Muscle of arm (tissue), 1 donor: ENCODE measurements at regions not wholly inside any gene's neighbourhood (a gene's known extent, or its start where the extent isn't known, plus 50 kb on each side); places are given as distances from the start of the nearest gene placed in this dataset.

Source experiments
- DNase-seq: peaks from one replicate; pipeline ENCODE4 v3.0.0-alpha.2; 2013

DNA sequence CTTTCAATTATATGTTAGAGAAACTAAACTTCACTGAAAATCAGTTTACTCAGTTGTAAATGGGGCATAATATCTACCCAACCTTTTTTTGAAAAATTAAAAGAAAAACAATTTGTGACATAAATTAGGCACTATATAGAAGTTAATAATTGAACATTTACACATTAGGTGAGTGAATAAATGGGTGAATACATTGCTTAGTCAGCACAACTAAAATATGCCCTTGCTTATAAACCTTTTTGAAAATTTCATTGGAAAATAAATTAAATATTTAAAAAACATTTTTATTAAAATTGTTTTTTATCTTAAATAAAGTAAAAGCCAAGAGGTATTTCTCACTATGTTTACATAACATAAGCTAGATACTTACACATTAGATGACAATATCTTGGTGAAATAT lies 994.5 kb upstream of the TENM4 start:
- no peak for DNase-seq

DNA sequence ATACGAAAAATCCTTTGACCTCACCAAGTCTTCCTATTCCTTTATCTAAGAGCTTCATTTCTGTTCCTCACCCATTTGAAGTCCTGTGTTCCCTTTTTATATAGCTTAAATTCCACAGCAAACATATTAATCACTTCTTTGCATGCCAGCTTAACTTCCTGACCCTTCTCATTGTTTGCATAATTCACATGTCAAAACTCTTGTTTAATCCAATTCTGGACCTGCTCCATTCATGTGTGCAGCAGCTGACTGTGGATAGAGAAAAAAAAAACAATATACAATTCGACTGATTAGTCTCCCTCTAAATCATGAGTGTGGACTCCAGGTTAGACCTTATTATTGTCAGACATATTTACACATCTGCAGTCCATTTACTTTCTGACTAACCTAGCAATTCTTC lies 991.2 kb upstream of the TENM4 start:
- DNase-seq: no peak

- DNase-seq: no peak
These were observed 983.3 kb upstream of the TENM4 start for GRCh38 chr11:80424012-80424695.

DNA sequence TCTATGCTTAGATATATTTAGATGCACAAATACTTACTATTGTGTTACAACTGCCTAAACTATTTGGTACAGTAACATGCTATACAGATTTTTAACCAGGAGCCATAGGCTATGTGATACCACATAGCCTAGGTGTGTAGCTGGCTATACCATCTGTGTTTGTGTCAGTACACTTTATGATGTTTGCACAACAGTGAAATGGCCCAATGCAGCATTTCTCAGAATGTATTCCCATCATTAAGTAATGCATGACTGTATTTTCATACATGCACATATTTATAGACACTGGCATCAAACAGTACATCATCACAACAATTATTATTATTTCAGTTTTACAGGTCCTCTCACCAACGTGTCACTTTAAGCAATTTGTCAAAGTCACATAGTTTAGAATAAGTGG lies 979.5 kb upstream of the TENM4 start:
- DNase-seq: no peak

- no peak for DNase-seq
These were observed 976.9 kb upstream of the TENM4 start for GRCh38 chr11:80417681-80418080.

DNA sequence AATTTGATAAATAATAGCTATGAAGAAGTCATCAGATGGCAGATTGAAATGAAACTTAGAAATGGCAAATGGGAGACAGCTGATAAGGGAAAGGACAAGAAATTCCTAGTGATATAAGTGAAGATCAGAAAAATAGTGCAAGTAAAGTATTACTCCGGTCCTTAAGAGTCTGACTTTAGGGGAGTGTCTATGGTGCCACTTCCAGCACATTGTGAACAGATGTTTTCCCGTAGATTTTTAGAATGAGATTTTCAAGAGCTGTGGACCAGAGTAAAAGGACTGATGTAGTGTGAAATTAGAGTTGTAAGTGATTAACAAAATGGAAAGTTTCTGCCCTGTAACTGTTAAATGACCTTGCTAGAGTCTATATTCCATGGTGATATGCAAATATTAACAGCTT lies 974.8 kb upstream of the TENM4 start:
- no peak for DNase-seq

- DNase-seq: no peak
These were observed 973.6 kb upstream of the TENM4 start for GRCh38 chr11:80414181-80415165.

DNA sequence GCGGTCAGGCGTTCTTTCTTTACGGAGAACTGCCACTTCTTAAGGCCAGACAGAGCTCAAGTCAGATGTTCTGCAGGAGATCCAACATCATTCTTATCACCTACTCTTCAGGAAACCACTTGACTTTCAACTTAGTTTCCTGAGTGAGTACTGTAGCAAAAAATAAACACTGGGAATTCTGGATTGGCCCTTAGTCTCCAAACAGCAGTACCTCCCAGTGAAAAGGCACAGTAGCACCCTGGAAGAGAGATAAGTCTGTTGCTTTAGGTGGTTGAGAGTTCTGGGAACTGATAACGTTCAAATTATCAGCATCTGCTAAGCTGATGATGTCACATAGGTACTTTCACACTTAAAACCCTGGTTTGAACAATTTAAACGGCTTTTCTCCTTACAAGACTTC lies 971.8 kb upstream of the TENM4 start:
- no peak for DNase-seq

DNA sequence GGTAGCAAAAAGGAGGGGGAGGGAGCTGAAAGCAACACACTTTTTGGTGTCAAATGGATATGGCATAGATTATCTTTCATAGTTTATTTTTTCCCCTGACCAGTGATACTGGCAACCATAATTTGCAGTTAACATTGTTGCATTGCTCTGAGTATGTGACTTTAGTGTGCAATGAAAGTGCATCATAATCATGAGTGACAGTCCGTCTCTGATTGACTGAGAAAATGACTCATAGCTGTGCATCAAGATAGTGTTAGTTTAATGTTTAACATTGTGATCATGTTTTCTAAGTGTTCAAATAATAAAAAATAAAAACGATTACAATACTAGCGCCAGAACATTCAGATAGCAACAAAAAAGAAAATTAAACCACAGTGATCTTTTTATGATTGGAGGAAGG lies 952.4 kb upstream of the TENM4 start:
- no peak for DNase-seq

GRCh38 chr11:80390505-80390904 lies 949.7 kb upstream of the TENM4 start:
- no peak for DNase-seq

DNA sequence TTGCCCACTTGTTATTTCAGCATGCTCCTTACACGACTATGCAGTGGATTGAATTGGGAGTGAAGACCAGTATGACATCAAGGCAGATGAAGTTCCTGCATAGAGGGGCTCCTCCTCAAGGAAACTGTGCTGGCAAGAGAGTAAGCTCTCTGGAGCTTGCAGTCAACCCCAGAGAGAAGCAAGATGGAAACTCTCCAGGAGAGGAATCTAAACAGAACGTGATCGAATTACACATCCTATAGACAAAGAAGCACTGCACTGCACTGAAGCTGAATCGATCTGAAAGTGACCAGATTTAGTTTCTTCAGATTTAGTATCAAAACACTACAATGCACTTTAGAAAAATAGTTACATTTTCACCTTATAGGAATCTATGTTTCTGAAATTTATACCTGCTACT lies 947.7 kb upstream of the TENM4 start:
- no peak for DNase-seq

DNA sequence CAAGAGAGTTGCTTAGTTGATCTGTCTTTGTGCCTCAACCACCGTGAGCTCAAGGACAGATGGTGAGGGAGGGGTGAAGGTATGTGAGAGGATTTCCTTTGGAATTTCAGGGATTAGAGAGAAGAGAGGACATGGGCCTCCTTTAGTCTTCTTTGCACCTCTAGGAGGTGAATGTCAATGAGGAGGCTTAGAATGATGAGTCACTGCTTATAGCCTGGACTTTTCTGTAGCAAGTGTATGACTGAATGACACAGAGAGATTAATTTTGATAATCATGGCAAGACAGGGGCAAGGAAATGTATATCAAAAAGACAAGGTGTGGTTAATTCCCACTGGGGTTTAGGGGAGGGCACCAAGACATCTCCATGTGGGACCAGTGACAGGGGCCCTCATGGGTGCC lies 947.3 kb upstream of the TENM4 start:
- no peak for DNase-seq

- DNase-seq: no peak
These were observed 942.8 kb upstream of the TENM4 start for GRCh38 chr11:80383655-80384054.

DNA sequence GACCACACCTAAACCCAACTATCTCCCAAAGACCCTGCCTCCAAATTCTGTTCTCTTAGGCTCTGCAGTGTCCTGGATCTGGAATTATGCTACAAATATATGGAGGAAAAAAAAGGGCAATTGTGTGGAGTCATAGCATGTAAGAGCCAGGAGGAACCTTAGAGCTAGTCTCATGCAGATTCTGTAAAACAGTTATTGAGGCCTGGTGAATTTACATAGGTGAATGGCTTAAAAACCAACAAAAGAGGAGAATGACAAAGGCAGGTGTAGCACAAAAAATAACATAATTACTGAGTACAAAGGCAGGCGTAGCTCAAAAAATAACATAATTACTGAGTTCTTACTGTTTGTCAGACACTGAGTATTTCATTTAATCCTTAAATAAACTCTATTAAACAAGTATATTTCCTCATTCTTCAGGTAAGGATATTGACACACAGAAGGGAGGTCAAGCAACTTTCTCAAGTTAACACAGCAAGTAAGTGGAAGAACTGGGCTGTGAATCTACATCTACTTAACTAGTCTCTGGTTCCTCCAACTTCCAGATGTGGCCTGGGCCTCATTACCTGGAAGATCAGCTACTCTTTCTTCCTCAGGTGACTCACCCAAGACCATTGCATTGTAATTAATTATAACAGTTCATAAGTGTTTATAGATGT lies 938.9 kb upstream of the TENM4 start:
- no peak for DNase-seq

DNA sequence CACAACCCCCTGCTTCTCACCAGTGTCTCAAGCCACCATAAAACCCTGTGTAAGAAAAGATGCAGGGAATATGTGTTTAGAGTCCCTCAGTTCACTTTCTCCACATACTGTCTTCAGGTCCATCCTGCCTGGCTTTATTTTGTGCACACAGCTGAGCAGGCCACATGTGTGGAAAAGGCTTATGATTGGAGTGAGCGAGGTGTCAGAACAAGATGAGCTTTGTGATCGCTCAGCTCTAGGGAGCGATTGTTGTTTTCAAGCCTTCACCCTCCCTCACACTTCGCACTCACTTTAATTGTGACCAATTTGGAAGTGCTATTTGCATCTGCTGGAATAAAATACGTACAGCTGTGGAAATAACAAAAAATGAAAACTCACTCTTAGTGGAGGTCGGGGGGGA lies 931.1 kb upstream of the TENM4 start:
- DNase-seq: no peak

- DNase-seq: no peak
These were observed 925.1 kb upstream of the TENM4 start for GRCh38 chr11:80365980-80366379.

DNA sequence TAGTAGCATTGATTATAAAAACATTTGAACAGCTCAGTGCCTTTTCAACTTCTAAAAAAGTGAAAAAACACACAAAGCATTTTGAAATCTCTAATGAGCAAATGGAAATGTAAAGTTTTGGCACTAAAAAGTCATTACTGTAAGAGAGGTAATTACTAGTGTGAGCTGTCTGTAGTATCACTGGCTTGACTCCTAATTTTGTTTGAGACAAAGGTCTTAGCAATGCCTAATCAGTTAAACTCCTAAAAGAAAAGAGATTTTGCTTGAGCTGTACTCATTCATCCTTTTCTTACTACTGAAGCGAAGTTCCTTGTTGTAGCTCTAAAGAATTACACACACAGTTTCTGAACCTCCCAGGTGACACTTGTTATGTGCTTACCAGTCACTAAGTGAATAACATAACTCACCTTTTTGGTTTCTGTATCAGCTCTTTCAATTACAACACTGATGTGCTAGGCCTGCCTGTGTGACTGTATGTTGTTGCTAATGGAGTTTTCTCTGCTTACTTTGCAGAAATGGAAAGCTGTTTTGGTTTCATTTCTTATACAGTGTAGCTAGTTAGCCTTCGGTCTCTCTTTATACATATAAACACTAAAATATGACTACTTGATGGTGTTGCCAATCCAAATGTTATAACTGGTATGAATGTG lies 924.4 kb upstream of the TENM4 start:
- no peak for DNase-seq

DNA sequence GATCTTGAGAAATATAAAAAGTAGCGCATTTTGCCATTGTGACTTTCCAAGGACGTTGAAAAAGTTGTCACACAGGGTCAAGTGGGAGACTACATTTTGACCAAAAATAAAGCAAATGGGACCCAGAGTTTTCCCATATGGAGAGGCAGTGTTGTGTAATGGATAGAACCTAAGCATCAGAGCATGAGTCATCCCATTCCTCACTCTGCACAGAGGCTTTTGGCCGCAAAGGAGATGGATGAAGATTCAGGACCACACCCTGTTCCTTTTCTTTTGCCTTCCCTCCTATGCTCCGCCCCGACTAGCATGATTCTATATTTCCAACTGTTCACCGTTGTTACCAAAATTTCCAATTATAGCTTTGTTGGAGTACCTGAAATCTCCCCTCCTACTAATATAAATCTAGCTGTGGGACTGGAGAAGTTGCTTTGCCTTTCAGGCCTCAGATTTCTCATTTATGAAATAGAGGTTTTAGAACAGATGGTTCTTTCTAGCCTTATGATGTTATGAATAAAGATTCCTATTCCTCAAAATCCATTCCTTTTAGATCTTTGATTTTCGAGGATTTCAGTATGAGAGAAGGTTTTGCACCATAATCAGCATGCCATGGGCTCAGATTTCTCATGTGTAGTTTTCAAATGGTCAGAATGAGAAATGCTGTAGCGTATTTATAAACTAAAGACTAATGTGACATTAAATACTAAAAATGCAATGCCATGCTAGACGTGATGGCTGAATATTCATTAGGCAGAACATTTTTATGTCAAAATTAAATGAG lies 921.9 kb upstream of the TENM4 start:
- DNase-seq: no peak

- DNase-seq: no peak
These were observed 914.4 kb upstream of the TENM4 start for GRCh38 chr11:80355251-80355650.

GRCh38 chr11:80350541-80350940 lies 909.7 kb upstream of the TENM4 start:
- no peak for DNase-seq

GRCh38 chr11:80349997-80350396 lies 909.2 kb upstream of the TENM4 start:
- no peak for DNase-seq
